ENCODE measurements at regions not wholly inside any gene's neighbourhood (a gene's known extent, or its start where the extent isn't known, plus 50 kb on each side); places are given as distances from the start of the nearest gene placed in this dataset.

- TF ChIP-seq ZNF274 (IDR thresholded peaks at IDR 0.05; ENCODE audit: low read depth, low read length) (no peak), SUZ12 (IDR thresholded peaks at IDR 0.05; ENCODE audit: extremely low read depth, insufficient read depth, insufficient read length) (no peak), YY1 (IDR thresholded peaks at IDR 0.05; ENCODE audit: insufficient read depth, insufficient read length) (no peak)
Measured at GRCh38 chr9:109912726-109913460, 132.9 kb downstream of the PALM2AKAP2 start.

GRCh38 chr9:109913461-109913810, 133.4 kb downstream of the PALM2AKAP2 start:
- no peak overlapping the region for H3K4me3 ChIP-seq (ENCODE audit: insufficient read length, low read depth)
- H3K9me3 ChIP-seq (ENCODE audit: insufficient read depth, low read length), result no peaks in the 10 kb centered on the region
- no peak overlapping the region for H3K9ac ChIP-seq (ENCODE audit: insufficient read length, low read depth)
- no peaks in the 10 kb centered on the region for H3K4me1 ChIP-seq (ENCODE audit: insufficient read depth, insufficient read length)
- peaks cover 14% of the 10 kb centered on the region for H3K36me3 ChIP-seq (ENCODE audit: insufficient read depth, insufficient read length, low read length)
- no peak for TF ChIP-seq SUZ12 (IDR thresholded peaks at IDR 0.05; ENCODE audit: extremely low read depth, insufficient read depth, insufficient read length)
- no peak for TF ChIP-seq ZNF274 (IDR thresholded peaks at IDR 0.05; ENCODE audit: low read depth, low read length)
- TF ChIP-seq YY1 (IDR thresholded peaks at IDR 0.05; ENCODE audit: insufficient read depth, insufficient read length), result no peak
- no peaks in the 10 kb centered on the region for H3K27me3 ChIP-seq (ENCODE audit: insufficient read depth, insufficient read length)
- DNase-seq (ENCODE audit: low read depth, low spot score), result no peak

More at GRCh38 chr9:109912726-109913460, 132.9 kb downstream of the PALM2AKAP2 start:
- Histone ChIP-seq H3K9ac (ENCODE audit: insufficient read length, low read depth) (no peak overlapping the region), H3K4me3 (ENCODE audit: insufficient read length, low read depth) (no peak overlapping the region), H3K27me3 (ENCODE audit: insufficient read depth, insufficient read length) (no peaks in the 10 kb centered on the region), H3K36me3 (ENCODE audit: insufficient read depth, insufficient read length, low read length) (peaks cover 19% of the 10 kb centered on the region), H3K4me1 (ENCODE audit: insufficient read depth, insufficient read length) (no peaks in the 10 kb centered on the region), H3K9me3 (ENCODE audit: insufficient read depth, low read length) (no peaks in the 10 kb centered on the region)
- no peak for DNase-seq (ENCODE audit: low read depth, low spot score)

GRCh38 chr9:109914280-109915027, 134.5 kb downstream of the PALM2AKAP2 start:
- DNase-seq (ENCODE audit: low read depth, low spot score), result no peak
- Histone ChIP-seq H3K9ac (ENCODE audit: insufficient read length, low read depth) (no peak overlapping the region), H3K4me3 (ENCODE audit: insufficient read length, low read depth) (no peak overlapping the region), H3K27me3 (ENCODE audit: insufficient read depth, insufficient read length) (no peaks in the 10 kb centered on the region), H3K9me3 (ENCODE audit: insufficient read depth, low read length) (no peaks in the 10 kb centered on the region), H3K36me3 (ENCODE audit: insufficient read depth, insufficient read length, low read length) (peaks cover 8% of the 10 kb centered on the region), H3K4me1 (ENCODE audit: insufficient read depth, insufficient read length) (no peaks in the 10 kb centered on the region)
- TF ChIP-seq YY1 (IDR thresholded peaks at IDR 0.05; ENCODE audit: insufficient read depth, insufficient read length) (no peak), ZNF274 (IDR thresholded peaks at IDR 0.05; ENCODE audit: low read depth, low read length) (no peak), SUZ12 (IDR thresholded peaks at IDR 0.05; ENCODE audit: extremely low read depth, insufficient read depth, insufficient read length) (no peak)

- H3K9ac ChIP-seq (ENCODE audit: insufficient read length, low read depth), result no peak overlapping the region
- TF ChIP-seq YY1 (IDR thresholded peaks at IDR 0.05; ENCODE audit: insufficient read depth, insufficient read length) (no peak), SUZ12 (IDR thresholded peaks at IDR 0.05; ENCODE audit: extremely low read depth, insufficient read depth, insufficient read length) (no peak), ZNF274 (IDR thresholded peaks at IDR 0.05; ENCODE audit: low read depth, low read length) (no peak)
- DNase-seq (ENCODE audit: low read depth, low spot score), result no peak
- peaks cover 8% of the 10 kb centered on the region for H3K36me3 ChIP-seq (ENCODE audit: insufficient read depth, insufficient read length, low read length)
- no peaks in the 10 kb centered on the region for H3K27me3 ChIP-seq (ENCODE audit: insufficient read depth, insufficient read length)
- no peaks in the 10 kb centered on the region for H3K4me1 ChIP-seq (ENCODE audit: insufficient read depth, insufficient read length)
- no peaks in the 10 kb centered on the region for H3K9me3 ChIP-seq (ENCODE audit: insufficient read depth, low read length)
- no peak overlapping the region for H3K4me3 ChIP-seq (ENCODE audit: insufficient read length, low read depth)
Measured at GRCh38 chr9:109916316-109916715, 136.3 kb downstream of the PALM2AKAP2 start.

GRCh38 chr9:109918339-109919163, 138.6 kb downstream of the PALM2AKAP2 start:
- Histone ChIP-seq H3K9me3 (ENCODE audit: insufficient read depth, low read length) (no peaks in the 10 kb centered on the region), H3K36me3 (ENCODE audit: insufficient read depth, insufficient read length, low read length) (peaks cover 13% of the 10 kb centered on the region), H3K4me3 (ENCODE audit: insufficient read length, low read depth) (no peak overlapping the region), H3K4me1 (ENCODE audit: insufficient read depth, insufficient read length) (no peaks in the 10 kb centered on the region), H3K27me3 (ENCODE audit: insufficient read depth, insufficient read length) (no peaks in the 10 kb centered on the region), H3K9ac (ENCODE audit: insufficient read length, low read depth) (no peak overlapping the region)
- DNase-seq (ENCODE audit: low read depth, low spot score), result no peak
- no peak for TF ChIP-seq YY1 (IDR thresholded peaks at IDR 0.05; ENCODE audit: insufficient read depth, insufficient read length)
- no peak for TF ChIP-seq SUZ12 (IDR thresholded peaks at IDR 0.05; ENCODE audit: extremely low read depth, insufficient read depth, insufficient read length)
- no peak for TF ChIP-seq ZNF274 (IDR thresholded peaks at IDR 0.05; ENCODE audit: low read depth, low read length)

- H3K9ac ChIP-seq (ENCODE audit: insufficient read length, low read depth), result no peak overlapping the region
- DNase-seq (ENCODE audit: low read depth, low spot score), result no peak
- H3K9me3 ChIP-seq (ENCODE audit: insufficient read depth, low read length), result no peaks in the 10 kb centered on the region
- H3K36me3 ChIP-seq (ENCODE audit: insufficient read depth, insufficient read length, low read length), result peaks cover 23% of the 10 kb centered on the region
- TF ChIP-seq SUZ12 (IDR thresholded peaks at IDR 0.05; ENCODE audit: extremely low read depth, insufficient read depth, insufficient read length) (no peak), YY1 (IDR thresholded peaks at IDR 0.05; ENCODE audit: insufficient read depth, insufficient read length) (no peak), ZNF274 (IDR thresholded peaks at IDR 0.05; ENCODE audit: low read depth, low read length) (no peak)
- H3K4me1 ChIP-seq (ENCODE audit: insufficient read depth, insufficient read length), result no peaks in the 10 kb centered on the region
- no peaks in the 10 kb centered on the region for H3K27me3 ChIP-seq (ENCODE audit: insufficient read depth, insufficient read length)
- no peak overlapping the region for H3K4me3 ChIP-seq (ENCODE audit: insufficient read length, low read depth)
Measured at GRCh38 chr9:109919736-109920408, 139.9 kb downstream of the PALM2AKAP2 start.

Measured in NT2/D1 (cell line).